ENCODE measurements at regions not wholly inside any gene's neighbourhood (a gene's known extent, or its start where the extent isn't known, plus 50 kb on each side); places are given as distances from the start of the nearest gene placed in this dataset.

DNA sequence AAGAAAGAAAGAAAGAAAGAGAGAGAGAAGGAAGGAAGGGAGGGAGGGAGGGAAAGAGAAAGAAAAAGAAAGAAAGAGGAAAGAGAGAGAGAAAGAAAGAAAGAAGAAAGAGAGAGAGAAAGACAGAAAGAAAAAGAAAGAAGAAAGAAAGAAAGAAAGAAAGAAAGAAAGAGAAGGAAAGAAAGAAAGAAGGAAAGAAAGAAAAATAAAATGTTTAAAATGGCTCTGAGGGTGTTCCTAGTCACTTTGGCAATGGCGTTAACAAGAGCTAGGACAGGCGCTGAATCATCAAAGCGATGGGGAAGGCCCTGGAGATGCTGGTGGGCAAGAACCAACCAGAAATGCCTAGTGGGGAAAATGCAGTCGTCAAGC, 77.8 kb upstream of the GPC1 start:
- intact Hi-C loops (cut with DNase I): no loop called here
- no peak for DNase-seq (ENCODE audit: low spot score)

DNA sequence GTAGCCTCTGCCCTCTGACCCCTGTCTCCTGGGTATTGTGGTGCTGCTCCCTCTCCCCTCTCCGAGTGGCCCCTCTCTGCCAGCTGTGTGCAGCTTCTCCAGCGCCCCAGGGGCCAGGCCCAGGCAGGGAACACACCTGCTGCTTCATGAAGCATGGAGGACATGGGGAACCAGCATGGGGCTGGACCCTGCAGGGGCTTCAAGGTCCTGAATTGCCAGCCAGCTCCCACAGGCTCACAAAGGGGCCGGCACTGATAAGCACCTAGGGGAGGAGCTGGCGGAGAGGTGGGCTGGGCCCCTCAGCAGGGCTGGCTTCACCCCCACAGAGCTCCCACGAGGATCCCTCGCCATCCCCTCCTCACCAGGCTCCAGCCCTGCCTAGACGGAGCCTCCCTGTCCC, 77.4 kb upstream of the GPC1 start:
- intact Hi-C loops (cut with DNase I): no loop called here
- peak; percentile 77 for DNase-seq (ENCODE audit: low spot score)

DNA sequence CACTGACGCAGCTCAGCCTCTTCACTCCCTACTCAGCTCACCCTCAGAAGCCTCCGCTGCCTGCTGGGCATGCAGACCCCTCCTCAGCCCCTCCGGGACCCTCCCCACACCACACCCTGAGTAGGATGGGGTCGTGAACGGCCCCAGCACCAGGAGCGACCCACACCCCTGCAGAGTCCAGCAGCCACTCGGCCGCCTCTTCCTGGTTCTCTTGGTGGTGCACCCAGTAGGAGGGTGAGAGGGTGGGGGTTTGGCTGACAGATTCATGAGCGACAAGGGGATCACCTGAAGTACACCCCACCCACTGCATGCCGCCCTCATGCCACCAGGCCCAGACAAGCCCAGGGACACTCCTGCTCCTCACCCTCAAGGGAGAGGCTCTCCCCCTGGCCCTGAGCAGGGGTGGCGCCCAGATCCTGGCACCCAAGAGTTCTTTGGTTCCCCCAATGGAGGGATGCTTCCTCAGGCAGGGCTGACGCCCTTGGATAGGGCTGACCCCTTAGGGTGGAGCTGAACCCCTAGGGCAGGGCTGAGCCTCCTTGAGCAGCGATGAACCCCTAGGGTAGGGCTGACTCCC, 76.6 kb upstream of the GPC1 start:
- intact Hi-C loops (cut with DNase I): no loop called here
- peak; percentile 53 for DNase-seq (ENCODE audit: low spot score)

DNA sequence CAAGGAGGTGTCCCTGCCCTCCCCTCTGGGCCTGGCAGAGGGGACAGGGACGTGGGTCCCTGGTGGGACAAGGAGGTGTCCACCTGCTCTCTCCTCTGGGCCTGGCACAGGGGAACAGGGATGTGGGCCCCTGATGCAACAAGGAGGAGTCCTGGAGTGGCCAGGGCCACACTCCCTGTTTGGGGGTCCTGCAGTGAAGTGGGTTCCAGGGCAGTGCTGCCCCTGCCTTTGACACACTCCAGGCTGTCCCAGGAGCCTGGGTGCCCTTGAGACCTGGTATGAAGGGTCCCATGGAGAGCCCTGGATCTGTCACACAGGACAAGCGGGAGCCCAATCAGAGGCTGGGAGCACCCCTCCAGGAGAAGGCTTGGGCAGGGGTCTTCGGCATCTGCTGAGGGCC, 75.8 kb upstream of the GPC1 start:
- DNase-seq (ENCODE audit: low spot score): peak; percentile 45
- intact Hi-C loops (cut with DNase I): no loop called here

DNA sequence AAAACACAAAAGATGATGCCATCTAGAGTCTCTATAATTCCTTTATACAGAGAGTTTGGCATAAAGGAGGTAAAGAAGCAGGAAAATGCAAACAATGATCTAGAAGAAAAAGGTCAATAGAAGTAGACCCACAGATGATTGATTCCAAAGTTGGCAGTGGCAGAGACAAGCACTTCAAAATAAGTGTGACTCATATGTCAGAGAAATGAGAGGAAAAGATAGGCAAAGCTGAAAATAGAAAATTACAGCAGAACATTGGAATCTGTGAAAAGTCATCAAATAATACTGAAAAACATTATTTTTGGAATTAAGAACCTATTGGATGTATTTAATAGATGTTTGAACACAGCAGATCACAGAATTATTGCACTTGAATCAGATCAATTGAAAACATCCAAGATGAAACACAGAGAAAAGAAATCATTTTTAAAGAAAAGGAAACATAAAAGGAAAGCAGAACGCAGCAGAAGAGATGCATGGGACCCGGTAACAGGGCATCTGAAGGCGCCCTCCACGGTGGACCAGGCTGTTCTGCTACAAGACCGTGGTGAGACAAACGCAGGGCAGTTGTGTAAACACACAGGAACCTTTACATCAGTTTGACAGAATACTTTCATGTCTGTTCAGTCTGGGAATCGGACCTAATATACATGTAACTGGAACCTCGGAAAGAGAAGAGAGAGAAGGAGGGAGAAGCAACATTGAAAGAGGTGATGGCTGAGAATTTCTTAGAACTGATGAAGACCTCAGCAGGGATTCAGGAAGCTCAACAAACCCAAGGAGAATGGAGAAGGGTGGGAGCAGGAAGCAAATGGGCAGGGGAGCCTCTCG, 74.6 kb upstream of the GPC1 start:
- DNase-seq (ENCODE audit: low spot score): no peak
- intact Hi-C loops (cut with DNase I): no loop called here

DNA sequence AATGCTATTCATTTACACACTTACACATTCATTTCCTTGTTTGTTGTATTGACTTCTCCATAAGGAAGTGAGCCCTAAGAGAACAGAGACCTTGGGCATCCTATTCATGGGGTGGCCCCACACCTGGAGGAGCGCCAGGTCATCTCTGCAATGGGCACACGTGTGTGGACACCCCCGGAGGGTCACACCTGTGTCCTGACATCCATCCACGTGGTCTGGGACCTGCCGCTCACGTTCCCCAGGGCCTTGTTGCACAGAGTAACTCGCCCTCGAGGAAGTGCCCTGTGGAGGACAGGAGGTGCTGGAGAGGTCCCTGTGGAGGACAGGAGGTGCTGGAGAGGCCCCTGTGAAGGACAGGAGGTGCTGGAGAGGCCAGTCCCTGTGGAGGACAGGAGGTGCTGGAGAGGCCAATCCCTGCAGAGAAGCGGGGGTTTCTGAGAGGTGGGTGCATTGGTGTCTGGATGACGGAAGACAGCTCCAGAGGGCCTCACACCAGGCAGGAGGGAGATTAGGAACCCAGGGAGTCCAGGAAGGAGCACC, 73.2 kb upstream of the GPC1 start:
- no peak for DNase-seq (ENCODE audit: low spot score)
- intact Hi-C loops (cut with DNase I): no loop called here

DNA sequence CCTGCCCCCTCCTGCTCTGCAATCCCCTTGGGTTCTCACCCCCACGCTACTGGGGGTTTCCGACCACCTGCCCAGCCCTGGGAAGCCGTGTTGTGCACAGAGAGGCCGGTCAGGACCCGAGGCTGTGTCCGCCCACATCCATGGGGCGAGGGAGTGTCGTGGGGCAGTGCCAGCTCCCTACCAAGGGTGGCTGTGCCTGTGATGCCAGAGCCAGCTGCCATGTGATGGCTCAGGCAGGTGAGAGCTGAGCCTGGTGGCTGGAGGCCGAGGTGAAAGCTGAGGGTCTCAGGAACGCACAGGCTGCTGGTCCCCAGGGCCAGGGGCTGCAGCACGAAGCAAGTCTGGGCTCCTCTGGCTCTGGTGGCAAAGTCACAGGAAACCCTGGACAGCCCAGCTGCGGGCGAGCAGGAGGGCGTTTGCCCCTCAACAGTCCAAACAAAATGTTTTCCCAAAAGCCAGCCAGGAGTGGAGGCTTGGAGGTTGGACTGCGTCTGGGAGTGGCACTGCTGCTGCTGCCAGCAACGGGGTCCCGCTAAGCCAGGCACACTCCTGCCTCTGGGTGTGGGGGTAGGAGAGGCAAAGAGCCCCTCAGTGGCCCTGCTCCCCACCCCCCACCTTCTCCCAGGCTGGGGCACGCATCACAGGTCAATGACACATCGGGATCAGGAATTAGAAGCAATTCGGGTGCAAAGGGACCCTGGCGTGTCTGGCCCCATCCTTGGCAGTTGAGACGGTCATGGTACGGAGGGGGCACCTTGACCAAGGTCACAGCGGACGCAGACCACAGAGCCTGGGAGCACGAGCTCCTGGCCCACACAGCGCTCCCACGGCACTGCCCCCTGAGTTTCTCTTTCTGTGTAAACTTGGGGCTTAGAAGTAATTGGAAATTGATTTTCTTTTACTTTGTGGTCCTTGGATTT, 72.4 kb upstream of the GPC1 start:
- intact Hi-C loops (cut with DNase I): no loop called here
- DNase-seq (ENCODE audit: low spot score): no peak

DNA sequence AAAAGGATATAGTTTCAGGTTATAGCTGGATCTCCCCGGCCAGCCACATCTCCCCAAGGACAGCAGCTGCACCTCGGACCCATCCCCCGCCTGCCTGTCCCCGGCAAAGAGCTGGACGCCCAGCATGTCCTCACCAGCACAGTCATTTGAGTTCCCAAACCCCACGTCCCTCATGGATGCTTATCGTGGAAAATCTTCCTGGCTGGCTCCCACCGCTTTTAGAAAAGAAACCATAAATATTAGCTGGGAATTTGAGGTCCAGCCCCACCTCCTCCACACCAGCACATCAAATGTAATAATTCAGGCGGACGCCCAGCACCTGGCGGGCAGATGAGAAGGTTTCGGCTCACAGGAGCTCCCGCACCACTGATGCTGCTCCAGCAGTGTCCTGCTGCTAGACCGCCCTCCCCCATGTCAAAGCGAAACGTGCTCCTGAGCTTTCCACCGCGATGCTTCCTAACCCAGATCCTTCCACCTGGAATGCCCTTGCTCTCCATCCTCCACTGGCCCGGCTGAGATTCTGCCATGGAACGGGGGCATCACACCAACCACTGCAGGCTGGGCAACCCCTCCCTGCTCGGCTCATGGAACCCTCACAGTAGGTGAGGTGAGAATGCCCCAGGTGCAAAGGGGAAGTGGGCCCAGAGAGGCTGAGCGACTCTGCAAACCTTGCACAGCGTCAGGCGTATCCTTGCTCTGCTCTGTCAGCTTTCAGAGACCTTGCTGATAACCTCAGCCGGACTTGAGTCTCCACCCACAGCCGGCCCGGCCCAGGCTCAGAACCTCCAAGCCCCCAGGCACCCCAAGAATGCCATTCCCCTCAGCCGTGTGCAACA, 71.5 kb upstream of the GPC1 start:
- DNase-seq (ENCODE audit: low spot score): no peak
- intact Hi-C loops (cut with DNase I): no loop called here

DNA sequence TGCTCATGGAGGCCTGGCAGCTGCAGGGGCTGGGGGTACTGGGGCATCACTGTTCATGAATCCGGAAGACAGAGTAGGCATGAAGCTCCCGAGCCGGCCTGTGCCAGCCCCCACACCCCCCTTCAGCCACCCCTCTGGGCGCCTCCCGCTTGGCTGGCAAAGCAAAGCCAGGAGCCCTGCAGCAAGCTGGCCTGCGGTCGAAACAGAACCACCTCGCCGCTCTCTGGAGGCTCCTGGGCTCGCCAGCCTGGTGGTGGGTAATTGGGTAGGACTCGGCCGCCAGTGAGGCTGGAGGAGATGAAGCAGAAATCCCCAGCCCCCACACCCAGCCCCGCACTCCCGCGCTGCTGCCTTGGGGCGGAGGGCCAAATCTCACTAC, 70.9 kb upstream of the GPC1 start:
- intact Hi-C loops (cut with DNase I): no loop called here
- DNase-seq (ENCODE audit: low spot score): no peak

DNA sequence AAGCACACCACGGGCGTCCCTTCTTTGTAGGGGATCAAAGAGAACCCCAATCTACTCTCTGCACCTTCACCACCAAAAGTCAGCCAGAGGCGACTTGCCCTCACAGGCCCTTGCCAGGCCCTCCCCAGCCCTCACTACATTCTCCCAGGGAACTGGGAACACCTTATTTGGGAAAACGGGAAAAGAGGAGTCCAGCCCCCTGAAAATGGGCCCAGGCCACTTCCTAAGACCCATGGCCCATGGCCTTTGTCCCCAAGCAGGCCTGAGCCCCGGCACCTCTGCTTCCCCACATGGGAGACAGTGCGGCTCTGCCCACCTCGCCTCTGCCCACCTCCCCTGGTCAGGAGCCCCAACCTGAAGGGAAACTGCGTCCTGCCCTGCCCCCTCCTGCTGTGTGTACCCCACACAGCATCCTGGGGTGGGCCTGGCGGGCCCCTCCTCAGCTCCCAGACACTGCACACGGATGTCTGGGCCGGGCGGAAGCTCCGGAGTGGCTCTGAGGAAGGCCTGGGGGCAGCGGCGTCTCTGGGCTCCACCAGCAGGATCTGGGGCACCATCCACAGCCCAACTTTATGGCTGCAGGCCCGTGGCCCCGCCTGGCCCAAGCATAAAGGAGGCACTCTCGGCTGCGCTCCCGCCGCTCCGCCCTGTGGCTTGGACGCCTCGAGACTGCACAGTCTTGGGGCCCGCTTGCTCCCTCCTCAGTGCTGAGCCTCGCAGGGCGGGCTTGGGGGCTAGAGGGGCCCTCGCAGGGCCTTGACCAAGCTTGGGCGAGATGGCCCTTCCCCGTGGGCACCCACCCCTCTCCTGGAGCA, 70.3 kb upstream of the GPC1 start:
- intact Hi-C loops (cut with DNase I): no loop called here
- DNase-seq (ENCODE audit: low spot score): no peak

DNA sequence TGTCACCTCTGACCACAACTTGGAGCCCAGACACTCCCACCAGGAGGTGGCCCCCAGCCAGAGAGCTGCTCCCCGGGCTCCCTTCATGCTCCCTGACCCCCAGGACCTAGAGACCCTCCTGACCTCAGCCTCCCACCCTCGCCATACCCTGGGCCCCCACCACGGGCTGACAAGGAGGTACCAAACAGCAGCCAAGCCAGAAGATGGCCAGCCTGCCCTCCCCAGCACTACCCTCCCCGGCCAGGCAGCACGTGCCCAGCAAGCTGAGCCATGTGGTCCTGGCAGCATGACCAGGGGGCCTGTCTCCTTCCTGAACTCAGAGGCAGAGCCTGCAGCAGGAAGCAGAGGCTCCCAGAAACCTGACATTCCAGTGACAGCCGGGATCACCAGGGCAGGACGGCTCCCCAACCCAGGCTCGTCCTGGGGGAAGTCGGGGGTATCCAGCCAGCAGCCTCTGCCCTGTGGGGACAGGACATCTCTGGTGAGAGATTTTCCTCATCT, 69.4 kb upstream of the GPC1 start:
- intact Hi-C loops (cut with DNase I): no loop called here
- DNase-seq (ENCODE audit: low spot score): no peak

DNA sequence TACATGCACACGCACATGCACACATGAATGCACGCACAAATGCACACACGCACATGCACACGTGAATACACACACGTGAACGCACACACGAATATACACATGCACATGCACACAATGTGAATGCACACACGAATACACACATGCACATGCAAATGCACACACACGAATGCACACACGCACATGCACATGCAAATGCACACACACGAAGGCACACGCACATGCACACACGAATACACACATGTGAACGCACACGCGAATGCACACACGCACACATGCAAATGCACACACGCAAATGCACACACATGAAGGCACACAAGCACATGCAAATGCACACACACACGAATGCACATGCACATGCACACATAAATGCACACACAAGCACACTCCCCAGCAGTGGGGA, 68.6 kb upstream of the GPC1 start:
- no peak for DNase-seq (ENCODE audit: low spot score)
- intact Hi-C loops (cut with DNase I): no loop called here

DNA sequence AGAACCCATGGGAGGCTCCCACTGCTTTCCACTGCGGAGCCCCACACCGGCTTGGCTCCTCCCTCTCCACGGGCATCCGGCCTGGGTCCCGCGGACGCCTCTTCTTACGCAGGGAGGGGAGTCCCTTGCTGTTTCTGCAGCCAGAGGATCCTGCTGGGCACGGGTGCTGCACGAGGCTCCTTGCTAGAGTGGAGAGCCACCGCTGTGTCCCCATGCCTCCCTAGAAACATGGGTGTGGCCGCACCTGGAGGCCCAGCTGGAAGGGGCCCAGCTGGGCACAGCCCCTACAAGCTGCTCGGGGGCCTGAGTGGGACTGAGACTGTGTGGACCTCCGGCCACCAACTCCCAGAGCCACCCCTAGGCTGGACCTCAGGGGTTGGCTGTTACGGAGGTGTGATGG, 67.7 kb upstream of the GPC1 start:
- no peak for DNase-seq (ENCODE audit: low spot score)
- intact Hi-C loops (cut with DNase I): no loop called here

DNA sequence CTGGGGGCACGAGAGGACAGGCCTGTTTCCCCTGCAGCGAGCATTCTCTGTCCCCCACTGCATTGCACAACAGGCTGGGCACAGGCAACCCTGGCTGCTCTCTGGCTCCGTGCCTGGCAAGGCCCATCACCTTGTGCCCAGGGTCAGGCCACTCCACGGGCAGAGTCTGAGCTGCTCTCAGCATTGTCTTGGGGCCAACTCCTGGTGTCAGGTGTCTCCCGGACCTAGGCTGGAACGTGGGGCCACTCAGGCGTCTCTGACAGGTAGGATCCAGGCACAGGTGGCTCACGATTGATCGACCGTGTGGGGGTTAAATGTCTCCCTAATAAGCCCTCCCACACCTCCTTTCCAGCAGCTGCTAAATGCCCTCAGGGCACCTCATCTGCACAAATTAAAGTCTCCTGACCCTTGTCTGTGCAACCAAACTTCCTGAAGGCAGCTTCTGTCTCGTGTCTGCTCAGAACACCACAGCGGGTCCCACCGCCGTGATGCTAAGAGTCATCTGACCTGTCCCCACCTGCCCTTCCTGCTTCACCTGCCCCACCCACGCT, 66.6 kb upstream of the GPC1 start:
- no peak for DNase-seq (ENCODE audit: low spot score)
- intact Hi-C loops (cut with DNase I): no loop called here

DNA sequence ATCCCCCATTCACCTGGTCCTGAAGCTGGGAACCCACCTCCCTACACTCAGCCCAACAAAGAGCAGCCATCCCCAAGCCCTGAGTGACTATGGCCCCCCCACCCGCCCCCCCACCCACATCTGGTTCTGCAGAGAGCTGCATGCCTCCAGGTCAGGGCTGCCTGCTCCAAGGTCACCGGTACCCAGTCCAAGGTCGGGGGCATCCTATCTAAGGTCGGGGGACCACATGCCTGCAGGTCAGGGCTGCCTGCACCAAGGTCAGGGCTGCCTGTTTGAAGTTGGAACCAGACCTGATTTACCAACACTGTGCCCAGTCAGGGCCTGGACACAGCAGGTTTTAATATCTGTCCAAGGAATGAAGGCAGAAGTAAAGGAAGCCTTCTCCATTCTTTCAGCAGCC, 66.1 kb upstream of the GPC1 start:
- DNase-seq (ENCODE audit: low spot score): no peak
- intact Hi-C loops (cut with DNase I): no loop called here

DNA sequence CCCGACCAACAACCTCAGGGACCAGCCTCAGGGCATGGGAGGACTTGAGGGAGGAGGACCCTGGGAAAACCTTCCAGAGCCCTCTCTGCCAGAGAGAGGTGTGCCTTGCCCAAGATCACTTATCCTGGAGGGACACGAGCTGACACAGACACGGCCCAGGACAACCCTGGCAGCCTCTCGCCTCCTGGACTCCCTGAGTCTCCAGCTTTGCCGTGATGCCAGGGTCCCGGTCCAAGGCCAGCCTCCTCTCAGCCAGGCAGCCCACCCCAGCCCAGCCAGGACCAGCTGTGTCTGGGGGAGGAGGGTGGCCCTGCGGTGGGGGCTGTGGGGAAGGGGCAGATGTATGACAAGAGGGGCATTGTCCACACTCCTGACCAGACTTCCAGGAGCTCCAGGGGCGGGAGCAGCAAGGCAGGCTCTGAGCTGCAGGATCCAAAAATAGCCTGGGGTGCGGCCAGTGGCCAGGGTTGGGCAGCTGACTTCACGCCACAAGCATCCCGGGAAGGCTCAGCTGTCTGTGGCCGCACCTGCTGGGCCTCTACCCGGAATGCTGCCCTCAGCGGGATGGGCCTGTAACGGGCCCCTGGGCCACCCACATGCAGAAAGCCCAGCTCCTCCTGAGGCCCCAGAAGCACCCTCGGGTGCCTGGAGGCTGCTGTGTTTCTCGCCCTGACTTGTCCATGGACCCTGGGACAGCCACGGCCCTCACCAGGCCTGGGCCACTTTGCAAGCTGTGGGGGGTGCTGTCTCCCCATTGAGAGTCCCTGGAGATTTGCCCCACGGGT, 65.5 kb upstream of the GPC1 start:
- DNase-seq (ENCODE audit: low spot score): peak; percentile 91
- intact Hi-C loops (cut with DNase I): loop anchor here in 1 of 2 donors (10.0 kb wide), 1 partner anchor 115 kb away; no protein-coding TSS in a partner anchor
